Inflammatory macrophage (primary cell): ENCODE measurements at regions not wholly inside any gene's neighbourhood (a gene's known extent, or its start where the extent isn't known, plus 50 kb on each side); places are given as distances from the start of the nearest gene placed in this dataset.

Experiments
- DNase-seq, 2 donors: peaks; one replicate each; pipeline ENCODE4 v3.0.0-alpha.2; 2020 to 2022

DNA sequence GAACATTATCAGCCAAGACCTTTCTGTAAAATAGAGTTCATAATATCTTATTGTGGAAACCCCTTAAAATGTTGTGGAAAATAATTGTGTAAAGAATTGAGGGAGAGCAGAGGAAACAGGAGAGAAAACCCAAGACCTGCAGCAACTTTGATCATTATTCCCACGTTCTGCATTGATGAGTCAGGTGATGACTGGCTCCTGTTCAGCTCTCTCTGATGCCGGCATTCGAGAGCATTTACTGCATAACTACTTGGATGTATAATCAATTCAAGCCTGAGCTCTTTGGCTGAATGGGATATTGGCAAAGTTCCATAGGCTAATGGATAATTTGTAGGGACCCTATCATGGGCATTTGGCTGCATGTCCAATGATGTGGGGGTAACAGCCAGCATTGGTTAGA is 176.3 kb upstream of the ARID2 start:
- no peak for DNase-seq

DNA sequence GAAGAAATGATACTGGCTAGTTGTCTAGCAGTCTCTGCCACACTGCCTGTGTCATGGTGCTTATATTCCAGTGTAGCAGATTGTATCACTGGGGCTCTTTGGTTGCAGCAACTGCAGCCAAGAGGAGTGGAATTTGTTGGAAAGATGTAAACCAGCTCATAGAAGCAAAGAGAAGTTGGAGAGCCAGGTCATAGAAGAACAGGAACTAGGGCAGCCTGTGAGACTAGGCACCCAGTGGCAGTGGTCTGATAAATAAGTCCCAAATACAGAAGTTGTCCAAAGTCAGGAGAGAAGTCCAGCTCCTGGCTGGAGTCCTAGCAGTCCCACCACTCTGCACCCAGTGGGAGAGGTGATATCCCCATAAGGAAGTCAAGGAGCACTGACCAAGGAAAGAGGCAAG is 172.5 kb upstream of the ARID2 start:
- DNase-seq, result peak; percentile 80 to 81

DNA sequence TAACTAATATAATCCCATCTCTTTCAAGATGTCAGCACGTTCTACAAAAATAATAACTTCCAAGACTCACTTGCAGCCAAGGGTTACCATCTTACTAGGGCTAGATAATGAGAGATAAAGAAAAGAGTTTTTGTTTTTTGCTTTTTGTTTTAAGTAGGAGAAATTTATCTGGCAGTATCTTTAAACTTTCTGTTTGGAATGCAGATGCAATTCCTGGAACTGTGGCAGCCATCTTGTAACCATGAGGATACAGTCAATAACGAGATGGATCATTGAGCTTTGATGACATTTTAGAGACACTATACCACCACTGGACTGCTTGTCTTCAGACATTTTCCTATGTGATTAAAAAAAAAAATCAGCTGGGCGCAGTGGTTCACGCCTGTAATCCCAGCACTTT is 171.2 kb upstream of the ARID2 start:
- no peak for DNase-seq

DNA sequence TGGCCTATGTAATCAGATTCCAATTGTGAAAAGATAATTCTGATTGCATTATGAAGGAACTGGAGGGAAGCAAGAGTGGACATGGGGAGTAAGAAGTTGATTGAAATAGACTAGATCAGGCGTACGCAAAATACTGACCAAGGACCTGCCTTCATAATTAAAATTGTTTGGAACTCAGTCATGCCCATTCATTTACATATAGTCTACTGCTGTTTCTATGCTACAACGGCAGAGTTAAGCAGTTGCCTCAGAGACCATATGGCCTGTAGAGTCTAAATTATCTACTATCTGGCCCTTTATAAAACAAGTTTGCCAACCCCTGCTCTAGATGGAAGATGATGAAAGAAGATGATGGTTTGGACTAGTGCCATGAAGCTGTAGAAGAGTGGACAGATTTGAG is 170.0 kb upstream of the ARID2 start:
- no peak for DNase-seq

DNA sequence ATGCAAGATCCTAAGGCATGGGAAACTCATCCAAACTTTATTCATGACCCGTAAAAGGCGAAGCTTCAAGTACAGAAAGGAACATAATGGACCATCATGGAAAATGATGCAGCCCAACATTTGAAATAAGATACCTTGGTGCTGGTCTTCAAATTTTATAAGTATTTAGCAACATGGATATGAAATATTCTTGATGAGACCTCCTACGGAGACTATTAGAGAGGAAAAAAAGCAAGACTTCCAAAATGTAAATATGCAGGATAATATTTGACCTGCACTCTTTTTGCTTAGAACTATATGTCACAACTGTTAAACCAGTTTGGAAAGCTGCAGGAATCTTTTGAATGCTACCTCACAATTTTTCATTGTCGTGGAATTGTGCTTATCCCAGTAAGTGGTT is 168.8 kb upstream of the ARID2 start:
- no peak for DNase-seq

DNA sequence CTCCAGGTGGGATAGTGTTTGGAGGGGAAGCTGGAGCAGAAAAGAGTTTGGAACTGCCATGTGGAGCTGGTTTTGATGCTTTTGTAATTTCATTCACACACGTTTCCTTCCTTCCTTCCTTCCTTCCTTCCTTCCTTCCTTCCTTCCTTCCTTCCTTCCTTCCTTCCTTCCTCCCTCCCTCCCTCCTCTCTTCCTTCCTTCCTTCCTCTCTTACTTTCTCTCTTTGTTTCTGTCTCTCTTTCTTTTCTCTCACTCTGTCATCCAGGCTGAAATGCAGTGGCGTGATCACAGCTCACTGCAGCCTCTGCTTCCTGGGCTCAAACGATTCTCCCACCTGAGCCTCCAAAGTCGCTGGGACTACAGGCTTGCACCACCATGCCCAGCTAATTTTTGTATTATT is 168.0 kb upstream of the ARID2 start:
- DNase-seq, result no peak

DNA sequence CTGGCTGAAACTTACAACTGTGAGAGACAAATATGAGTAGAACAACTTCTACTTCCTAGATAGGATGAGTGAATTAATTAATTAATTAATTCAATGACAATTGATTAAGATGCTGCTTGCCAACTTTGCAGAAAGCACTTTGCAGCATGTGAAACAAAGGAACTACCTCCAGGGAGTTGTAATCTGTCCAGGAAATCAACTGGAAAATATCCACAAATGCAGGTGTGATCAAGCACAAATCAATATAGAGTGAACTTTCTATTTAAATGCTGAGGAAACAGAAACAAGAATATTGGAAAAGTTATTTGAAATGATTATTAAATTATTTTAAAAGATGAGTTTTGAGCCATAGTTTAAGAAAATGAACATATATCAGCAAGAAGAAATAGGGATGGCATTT is 163.9 kb upstream of the ARID2 start:
- DNase-seq, result no peak

DNA sequence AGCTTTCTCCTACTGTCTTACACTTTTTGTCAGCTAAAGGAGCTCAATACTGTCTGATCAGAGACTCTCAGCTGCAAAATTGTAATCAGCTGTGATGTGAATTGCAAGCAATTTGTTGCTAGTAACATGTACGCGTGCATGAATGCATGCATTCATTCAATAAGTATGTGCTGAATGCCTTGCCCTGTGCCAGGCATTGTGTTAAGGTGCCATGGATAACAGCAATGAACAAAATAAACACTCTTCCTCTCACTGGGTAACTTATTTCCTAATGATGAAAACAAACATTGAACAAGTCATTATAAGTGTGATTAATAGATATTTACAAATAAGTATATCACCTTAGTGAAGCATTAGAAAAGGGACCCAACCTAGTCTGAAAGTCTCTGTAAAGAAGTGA is 163.2 kb upstream of the ARID2 start:
- DNase-seq, result no peak

DNA sequence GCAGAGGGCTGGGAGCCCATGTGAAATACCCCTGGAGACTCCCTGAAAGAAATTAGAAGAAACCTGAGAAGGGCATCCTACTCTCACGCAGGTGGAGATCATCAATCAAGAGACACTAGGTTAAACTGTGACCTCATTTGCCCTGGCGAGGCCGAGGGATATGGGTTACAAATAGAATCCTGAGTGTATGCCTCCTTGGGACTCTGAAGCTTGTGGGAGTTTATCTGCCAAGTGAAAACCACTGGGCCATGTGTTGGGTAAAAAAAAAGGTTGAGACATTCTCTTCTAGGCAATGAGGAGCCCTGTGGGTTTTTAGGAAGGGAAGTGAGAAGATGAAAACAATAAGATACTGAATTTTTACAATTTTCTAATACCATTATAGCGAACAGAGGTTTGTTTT is 160.7 kb upstream of the ARID2 start:
- DNase-seq, result peak; percentile 60 to 62

DNA sequence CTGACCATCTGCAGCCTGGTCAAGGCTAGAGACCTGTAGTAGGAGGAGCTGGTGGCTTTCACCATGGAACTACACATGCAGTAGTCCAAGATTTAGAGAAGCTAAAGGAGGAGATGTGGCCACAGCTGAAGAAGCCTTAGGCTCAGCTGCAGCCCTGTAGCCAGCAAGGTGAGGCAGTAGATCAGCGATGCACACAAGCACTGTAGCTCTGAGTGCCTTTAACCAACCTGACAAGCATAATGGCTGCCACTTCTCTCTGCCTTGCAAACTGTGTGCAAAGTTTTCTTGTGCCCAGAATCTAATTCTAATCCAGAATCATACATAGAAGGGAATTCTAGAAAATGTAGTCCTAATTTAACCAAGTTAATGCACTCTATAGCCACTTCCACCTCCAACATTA is 159.0 kb upstream of the ARID2 start:
- no peak for DNase-seq

DNA sequence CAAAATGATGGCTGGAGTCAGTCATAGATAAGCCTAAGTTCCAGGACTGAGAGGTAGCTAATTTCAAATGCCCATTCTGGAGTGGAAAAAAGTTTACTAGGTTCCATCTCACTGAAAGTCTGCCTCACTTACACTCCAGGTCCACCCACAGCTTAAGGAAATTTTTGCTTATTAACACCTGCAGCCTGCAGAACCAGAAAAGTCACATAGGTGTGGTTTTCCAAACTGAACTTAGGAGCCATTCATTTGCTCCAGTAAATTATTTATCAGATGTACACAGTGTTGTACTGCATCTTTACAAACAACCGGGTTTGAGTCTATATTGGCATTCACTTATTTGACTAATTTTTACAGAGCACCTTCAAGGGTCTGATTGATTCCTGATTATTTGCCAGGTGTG is 157.4 kb upstream of the ARID2 start:
- no peak for DNase-seq

DNA sequence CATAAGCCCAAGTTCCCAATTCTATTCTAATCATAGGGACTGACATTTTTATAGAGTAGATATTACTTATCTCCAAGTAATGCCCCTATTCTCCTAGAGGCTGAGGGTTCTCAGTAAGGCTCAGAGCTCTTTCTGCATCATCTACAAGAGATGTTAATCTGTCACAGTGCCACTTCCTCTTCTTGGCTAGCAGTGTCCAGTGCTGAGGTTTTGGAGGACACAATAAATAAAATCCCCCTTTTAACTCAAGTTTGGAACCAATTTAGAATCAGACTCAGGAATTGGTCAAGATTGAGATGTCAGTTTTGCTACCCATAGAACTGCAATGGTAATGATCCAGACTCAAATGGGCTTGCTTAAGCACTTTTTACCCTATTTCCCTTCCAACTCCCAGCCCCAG is 154.1 kb upstream of the ARID2 start:
- peak; percentile 50 to 56 for DNase-seq

DNA sequence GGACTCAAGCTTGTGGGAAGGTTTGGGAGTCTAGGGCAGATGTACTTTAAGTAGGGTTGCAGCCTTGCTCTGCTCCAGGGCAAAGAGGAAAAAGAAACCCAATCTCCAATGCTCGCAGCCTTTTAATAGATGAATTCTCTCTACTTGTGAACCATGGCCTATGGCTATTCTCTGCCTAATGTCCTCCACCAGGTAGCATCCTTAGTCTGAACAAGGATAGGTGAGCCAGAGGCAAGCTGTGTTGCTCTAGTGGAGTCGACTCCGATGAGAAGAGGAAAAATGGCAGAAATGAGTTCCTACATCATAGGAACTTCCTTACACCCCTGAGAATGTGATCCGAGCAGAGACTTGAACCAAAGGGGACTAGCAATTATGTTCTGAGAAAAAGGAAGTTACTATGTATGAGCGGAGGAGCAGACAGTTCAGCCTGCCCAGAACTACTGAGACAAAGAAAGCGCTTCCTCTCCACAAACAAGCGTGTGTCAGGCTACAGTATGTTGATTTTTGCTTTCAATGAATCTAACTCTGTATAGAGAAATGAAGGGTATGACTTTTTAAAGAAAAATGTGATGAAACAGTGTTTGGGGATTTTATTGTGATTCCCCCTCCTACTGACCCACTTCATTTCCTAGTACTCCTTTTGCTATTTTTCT is 153.6 kb upstream of the ARID2 start:
- DNase-seq, result peak; percentile 77 to 81

DNA sequence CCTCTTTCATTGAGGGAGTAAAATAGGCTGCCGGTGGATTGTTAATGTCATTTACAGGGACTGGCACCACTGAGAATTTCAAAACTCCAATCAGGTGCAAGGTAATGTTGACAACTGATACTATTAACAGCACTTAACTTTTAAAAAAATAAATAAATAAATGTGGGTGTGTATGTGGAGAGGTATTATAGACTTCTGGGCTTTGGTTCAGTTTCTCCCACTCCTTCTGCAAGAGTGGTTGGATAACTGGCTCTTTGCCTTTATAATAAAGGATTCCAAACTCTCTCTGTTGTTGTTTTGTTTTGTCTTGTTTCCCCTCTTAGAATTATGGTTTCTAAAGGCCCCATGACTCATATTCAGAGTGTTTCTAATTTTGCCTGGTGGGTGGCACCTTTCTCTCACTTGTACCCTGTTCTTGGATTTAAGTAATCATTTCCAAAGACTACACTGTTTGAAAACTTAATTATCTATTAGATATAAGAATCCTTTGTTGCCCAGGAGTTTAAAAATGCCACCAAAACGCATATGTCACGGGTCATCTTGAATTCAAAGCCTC is 151.6 kb upstream of the ARID2 start:
- peak in 1 of 2 donors; percentile 14 for DNase-seq

DNA sequence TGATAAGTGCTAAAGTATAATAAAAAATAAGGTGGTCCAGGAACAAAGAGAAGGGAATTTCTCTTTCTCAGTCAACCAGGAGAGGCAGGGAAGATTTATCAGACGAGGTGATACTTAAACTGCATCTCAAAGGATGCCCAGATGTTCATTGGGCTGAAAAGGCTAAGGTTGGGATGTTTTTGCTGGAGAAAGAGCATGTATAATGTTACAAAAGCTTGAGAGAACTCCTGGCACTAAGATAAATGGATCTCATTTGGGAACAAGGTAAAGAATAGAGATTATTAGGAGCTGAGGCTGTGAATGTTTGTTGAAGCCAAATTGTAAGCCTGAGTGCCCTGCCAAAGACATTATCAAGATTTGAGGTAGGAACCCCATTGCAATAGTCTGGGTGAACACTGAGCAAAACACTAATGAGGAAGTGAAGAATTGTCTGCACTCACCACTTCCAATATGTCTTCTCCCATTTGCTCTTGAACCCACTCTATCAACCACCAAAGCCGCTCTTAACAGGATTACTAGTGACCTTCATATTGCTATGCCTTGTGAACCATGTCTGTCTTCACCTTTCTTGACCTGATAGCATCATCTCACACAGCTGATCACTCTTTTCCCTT is 149.0 kb upstream of the ARID2 start:
- DNase-seq, result no peak

DNA sequence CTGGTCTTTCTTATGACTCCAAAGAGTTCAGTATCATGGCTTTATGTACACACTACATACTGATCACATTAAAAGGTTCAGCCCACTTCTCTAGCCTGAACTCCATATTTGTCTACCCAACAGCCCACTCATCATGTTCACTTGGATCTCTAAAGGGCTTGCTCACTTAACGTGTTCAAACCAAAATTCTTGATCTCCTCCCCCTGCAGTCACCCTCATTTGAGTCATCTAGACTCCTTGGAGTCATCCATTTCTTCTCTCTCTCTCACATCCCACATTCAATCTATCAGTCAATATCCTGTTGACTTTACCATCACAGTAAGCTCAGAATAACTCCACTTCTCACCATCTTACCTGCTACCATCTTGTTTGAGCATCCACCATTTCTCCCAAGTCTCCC is 148.4 kb upstream of the ARID2 start:
- no peak for DNase-seq

DNA sequence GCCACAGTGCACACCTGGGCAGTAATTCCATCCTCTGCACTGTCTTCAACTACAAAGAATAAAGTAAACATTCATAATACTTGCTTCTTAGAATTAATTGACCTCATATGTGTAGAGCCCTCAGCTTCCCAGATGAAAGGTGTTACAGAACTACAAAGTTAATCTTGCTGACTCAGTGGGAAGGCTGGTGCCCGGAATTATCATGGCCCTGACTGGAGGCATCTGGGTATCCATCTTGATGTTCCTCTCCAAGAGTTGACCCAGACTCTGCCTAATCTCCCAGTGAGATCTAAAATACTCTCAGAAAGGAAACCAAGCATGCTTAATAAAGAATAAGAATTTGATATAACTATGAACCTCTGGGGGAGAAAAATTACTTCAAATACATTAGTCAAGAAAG is 147.0 kb upstream of the ARID2 start:
- no peak for DNase-seq

DNA sequence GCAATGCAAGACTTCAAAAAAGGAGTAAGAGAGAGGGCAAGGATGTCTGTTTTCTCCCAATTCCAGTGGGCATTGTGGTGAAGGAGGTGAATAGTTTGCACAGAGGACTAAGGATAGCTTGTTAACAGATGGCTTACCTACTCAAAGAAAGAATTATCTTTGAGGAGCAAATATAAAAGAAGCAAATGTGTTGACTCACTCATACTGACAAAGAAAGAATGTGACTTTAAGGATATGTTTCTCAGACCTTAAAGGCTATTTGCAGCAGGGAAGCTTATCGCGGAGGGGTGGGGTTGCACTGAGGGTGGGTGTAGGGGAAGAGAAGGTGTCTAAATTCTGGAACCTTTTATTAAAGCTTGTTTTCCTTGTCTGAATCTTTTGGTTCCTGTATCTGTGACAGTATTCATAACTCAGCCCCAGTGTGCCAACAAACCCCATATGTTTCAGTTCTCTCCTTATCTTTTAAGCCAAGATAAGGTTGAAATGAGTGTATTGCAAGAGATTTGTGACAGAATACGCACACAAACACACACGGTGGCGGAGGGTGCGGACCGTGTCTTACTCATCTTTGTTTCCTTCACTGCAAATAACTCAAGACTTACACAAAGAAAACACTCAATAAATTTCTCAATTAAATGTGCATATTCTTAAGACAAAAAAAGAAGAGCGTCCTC is 146.4 kb upstream of the ARID2 start:
- DNase-seq, result no peak

DNA sequence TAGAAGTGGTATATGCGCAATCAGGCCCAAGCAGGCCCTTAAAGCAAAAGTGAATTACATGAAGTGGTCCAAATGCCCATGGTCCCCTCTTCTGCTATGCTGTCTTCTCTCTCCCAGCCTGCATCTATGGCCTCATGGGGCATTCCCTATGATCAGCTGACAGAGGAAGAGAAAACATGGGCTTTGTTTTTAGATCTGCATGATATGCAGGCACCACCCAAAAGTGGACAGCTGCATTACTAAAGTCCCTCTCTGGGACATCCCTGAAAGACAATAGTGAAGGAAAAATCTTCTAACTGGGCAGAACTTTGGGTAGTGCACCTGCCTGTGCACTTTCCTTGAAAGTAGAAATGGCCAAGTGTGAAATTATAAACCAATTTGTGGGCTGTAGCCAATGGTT is 145.2 kb upstream of the ARID2 start:
- DNase-seq, result no peak

DNA sequence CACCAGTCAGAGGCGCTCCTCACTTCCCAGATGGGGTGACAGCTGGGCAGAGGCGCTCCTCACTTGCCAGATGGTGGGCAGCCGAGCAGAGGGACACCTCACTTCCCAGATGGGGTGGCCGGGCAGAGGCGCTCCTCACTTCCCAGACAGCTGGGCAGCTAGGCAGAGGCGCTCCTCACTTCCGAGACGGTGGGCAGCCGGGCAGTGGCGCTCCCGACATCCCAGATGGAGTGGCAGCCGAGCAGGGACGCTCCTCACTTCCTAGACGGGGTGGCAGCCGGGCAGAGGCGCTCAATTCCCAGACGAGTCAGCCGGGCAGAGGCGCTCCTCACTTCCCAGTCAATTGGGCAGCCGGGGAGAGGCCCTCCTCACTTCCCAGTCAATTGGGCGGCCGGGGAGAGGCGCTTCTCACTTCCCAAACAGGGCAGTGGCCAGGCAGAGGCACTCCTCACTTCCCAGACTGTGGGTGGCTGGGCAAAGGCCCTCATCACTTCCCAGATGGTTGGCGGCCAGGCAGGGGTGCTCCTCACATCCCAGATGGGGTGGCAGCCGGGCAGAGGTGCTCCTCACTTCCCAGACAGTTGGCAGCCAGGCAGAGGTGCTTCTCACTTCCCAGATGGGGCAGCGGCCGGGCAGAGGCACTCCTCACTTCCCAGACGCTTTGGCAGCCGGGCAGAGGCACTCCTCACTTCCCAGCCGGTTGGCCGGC is 143.8 kb upstream of the ARID2 start:
- no peak for DNase-seq

DNA sequence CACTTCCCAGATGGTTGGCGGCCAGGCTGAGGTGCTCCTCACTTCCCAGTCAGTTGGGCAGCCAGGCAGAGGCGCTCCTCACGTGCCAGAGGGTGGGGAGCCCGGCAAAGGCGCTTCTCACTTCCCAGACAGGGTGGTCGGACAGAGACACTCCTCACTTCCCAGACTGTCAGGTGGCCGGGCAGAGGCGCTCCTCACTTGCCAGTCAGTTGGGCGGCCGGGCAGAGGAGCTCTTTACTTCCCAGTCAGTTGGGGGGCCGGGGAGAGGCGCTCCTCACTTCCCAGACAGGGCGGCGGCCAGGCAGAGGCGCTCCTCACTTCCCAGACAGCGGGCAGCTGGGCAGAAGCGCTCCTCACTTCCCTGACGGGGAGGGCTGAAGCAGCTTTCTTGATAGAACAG is 143.0 kb upstream of the ARID2 start:
- DNase-seq, result no peak

DNA sequence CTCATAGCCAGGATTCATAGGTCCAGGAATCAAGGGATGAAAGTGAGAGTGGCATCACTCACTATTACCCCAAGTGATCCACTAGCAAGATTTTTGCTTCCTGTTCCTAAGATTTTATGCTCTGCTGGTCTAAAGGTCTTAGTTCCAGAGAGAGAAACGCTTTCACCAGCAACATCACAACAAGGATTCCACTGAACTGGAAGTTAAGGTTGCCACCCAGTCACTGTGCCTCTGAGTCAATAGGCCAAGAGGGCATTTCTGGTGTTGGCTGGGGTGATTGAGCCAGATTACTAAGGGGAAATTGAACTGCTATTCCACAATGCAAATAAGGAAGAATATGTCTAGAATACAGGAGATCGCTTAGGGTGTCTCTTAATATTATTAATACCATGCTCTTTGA is 142.5 kb upstream of the ARID2 start:
- DNase-seq, result peak; percentile 7 to 37

DNA sequence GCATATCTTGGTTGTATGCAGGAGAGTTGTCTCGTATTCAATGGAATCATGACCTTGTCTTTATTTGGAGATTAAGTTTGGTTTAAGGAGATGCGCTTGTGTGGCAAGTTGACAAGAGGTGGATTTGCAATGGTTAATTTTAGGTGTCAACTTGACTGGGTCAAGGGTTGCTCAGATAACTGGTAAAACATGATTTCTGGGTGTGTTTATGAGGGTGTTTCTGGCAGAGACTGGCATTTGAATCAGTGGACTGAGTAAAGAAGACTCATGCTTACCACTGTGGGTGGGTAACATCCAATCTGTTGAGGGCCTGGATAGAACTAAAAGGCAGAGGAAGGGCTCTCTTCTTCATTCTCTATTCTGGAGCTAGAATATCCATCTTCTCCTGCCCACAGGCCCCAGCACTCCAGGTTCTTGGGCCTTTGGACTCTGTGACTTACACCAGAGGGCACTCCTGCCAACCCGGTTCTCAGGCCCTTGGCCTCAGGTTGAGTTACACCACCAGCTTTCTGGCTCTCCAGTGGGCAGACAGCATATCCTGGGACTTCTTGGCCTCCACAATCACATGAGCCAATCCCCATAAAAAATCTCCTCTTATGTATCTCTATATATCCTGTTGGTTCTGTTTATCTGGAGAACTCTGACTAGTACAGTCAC is 141.5 kb upstream of the ARID2 start:
- DNase-seq, result no peak
